ENCODE measurements at regions not wholly inside any gene's neighbourhood (a gene's known extent, or its start where the extent isn't known, plus 50 kb on each side); places are given as distances from the start of the nearest gene placed in this dataset.

DNA sequence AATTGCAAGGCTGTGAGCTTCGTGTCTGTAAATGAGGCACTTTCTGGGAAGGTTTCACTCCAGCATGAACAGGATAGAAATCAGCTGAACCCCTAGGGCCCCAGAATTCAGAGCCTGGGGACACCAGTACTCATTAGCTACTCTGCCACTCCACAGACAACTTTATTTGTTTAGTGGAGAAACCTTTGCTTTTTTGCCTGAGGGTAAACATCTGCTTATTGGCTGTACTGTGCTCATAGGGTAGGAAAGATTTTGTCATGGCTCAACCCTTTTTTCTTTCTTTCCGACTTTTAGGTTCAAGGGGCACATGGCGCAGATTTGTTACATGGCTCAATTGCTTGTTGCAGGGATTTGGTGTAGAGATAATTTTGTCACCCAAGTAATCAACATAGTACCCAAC is 138.4 kb upstream of the BACE2 start:
- H3K4me3 ChIP-seq (replicated peaks; ENCODE audit: low read depth, low read length) = no peak overlapping the region
- no peak for DNase-seq (ENCODE audit: extremely low read depth, low read depth)
- TF ChIP-seq, protein P1, sequence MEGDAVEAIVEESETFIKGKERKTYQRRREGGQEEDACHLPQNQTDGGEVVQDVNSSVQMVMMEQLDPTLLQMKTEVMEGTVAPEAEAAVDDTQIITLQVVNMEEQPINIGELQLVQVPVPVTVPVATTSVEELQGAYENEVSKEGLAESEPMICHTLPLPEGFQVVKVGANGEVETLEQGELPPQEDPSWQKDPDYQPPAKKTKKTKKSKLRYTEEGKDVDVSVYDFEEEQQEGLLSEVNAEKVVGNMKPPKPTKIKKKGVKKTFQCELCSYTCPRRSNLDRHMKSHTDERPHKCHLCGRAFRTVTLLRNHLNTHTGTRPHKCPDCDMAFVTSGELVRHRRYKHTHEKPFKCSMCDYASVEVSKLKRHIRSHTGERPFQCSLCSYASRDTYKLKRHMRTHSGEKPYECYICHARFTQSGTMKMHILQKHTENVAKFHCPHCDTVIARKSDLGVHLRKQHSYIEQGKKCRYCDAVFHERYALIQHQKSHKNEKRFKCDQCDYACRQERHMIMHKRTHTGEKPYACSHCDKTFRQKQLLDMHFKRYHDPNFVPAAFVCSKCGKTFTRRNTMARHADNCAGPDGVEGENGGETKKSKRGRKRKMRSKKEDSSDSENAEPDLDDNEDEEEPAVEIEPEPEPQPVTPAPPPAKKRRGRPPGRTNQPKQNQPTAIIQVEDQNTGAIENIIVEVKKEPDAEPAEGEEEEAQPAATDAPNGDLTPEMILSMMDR (IDR thresholded peaks at IDR 0.05; ENCODE audit: low read depth, low read length, missing control alignments) = no peak

DNA sequence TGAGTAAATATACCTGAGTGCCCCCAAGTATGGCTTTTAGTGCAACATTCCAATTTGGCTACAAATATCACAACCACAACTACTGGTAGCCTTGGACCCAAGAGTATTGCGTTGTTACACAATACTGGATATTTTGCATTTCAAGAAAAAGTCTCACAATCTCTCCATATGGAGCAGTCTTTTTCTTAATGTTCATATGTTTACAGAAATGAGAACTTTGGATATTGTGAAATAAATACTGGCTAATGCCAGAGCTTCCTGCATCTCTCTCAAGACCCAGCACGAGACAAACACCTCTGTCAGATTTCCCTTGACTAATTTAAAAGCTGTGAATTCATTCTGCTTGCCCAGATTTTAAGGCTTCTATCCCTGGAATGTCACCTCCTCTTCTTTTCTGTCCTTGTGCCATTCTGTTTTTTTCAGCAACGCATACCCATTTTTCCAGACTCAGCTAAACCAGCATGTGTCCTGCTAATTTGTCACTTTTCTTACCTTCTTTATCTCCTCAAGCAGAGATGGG is 136.2 kb upstream of the BACE2 start:
- DNase-seq (ENCODE audit: extremely low read depth, low read depth) = no peak
- TF ChIP-seq, protein P1 (IDR thresholded peaks at IDR 0.05; ENCODE audit: low read depth, low read length, missing control alignments) = no peak

DNA sequence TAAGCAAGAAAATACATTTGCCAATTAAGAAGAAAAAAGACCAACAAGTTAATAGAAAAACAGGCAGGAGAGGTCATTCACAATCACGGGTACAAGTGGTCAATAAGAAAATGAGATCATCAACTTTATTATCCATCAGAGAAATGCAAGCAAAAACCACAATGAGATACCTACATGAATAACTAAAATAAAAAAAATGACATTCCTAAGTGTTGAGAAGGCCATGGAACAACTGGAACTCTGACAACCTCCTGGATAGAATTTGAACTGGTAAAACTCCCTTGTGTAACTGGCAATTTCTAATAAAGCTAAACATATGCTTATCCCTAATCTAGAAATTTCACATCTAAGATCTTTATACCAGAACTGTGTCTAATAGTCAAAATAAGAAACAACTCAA is 135.4 kb upstream of the BACE2 start:
- no peak overlapping the region for H3K4me3 ChIP-seq (replicated peaks; ENCODE audit: low read depth, low read length)
- no peak for DNase-seq (ENCODE audit: extremely low read depth, low read depth)
- TF ChIP-seq, protein P1 (IDR thresholded peaks at IDR 0.05; ENCODE audit: low read depth, low read length, missing control alignments) = no peak

More for the DNA sequence above, 136.2 kb upstream of the BACE2 start:
- H3K4me3 ChIP-seq (replicated peaks; ENCODE audit: low read depth, low read length) = no peak overlapping the region

DNA sequence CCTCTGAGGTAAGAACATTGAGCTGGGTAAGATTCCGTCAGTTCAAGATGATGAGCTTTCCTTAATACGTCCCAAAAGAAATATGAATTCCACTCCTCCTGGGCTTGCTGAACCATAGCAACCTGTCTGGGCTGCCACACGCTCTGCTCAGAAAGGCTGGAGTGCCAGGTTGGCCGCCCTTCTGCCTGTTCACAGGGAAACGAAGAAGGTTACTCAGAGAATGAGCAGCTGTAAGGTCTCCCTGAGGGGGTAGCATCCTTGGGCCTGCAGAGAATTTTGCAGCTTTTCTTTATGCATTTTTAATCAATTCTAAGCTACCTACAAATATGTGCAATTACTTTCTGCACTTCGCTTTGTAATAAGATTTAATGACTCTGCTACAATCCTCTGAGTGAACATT is 130.7 kb upstream of the BACE2 start:
- TF ChIP-seq, protein P1 (IDR thresholded peaks at IDR 0.05; ENCODE audit: low read depth, low read length, missing control alignments) = no peak
- H3K4me3 ChIP-seq (replicated peaks; ENCODE audit: low read depth, low read length) = no peak overlapping the region
- DNase-seq (ENCODE audit: extremely low read depth, low read depth) = no peak

DNA sequence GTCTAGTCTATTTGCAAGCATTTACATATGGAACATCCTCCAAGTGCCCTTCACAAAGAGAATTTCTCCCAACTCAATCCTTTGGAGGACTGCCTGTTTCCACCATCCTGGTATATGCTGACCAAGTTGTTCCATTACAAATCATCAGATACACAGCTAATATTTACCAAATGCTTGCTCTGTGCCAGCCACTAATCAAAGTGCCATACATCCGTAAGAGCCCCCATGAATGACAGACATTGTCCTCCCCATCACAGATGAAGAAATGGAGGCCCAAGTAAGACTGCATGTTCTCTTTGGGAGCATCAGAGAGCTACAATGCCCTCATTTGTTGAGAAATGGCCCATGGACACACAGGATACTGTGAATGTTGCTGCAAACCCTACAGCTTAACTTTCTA is 130.0 kb upstream of the BACE2 start:
- TF ChIP-seq, protein P1 (IDR thresholded peaks at IDR 0.05; ENCODE audit: low read depth, low read length, missing control alignments) = no peak
- DNase-seq (ENCODE audit: extremely low read depth, low read depth) = no peak

DNA sequence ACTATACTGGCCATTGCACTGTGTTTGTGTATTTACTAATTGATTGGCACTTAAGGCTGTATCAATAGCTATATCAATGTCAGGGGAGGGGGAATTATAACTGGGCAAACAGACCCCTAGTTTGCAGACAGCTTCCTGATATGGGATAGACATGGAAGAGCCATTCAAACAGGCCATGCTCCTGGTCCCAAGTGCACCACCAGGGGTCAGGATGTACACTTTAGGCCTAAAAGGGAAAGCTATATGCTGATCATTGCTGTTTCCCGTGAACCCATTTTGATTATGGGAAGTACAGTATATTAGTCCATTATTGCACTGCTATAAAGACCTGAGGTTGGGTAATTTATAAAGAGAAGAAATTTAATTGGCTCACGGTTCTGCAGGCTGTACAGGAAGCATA is 124.9 kb upstream of the BACE2 start:
- TF ChIP-seq, protein P1 (IDR thresholded peaks at IDR 0.05; ENCODE audit: low read depth, low read length, missing control alignments) = peak; percentile 12
- H3K4me3 ChIP-seq (replicated peaks; ENCODE audit: low read depth, low read length) = no peak overlapping the region
- DNase-seq (ENCODE audit: extremely low read depth, low read depth) = no peak

More for the DNA sequence above, 130.0 kb upstream of the BACE2 start:
- no peak overlapping the region for H3K4me3 ChIP-seq (replicated peaks; ENCODE audit: low read depth, low read length)
